MM.1S (cell line): ENCODE measurements at regions not wholly inside any gene's neighbourhood (a gene's known extent, or its start where the extent isn't known, plus 50 kb on each side); places are given as distances from the start of the nearest gene placed in this dataset.

Experiments
- CTCF ChIP-seq: fragments of 300-600 bp; sonication (generic); IDR thresholded peaks from 2 replicates; pipeline ENCODE4 v1.5.1; 2016; ENCODE audit warnings: antibody characterized with exemption, low read length, mixed read lengths
- EZH2 ChIP-seq: fragments of 300-600 bp; sonication (generic); optimal IDR thresholded peaks from 2 replicates; pipeline ENCODE3; 2017; ENCODE audit warnings: low read depth, mild to moderate bottlenecking, antibody characterized with exemption, low read length, mixed read lengths

GRCh38 chr2:19146867-19147266, 211.6 kb downstream of the OSR1 start:
- TF ChIP-seq CTCF: no peak
- no peak for TF ChIP-seq EZH2
